IPS-NIHi11 (cell line): ENCODE measurements at regions not wholly inside any gene's neighbourhood (a gene's known extent, or its start where the extent isn't known, plus 50 kb on each side); places are given as distances from the start of the nearest gene placed in this dataset.

Experiments
- DNase-seq: peaks from one replicate; pipeline ENCODE4 v3.0.0; 2012; ENCODE audit warnings: mixed read lengths, low spot score

- no peak for DNase-seq
Observed at GRCh38 chr12:16685107-16685506, 79.1 kb upstream of the LMO3 start.

- DNase-seq, result no peak
Observed at GRCh38 chr12:16681196-16681595, 75.2 kb upstream of the LMO3 start.

GRCh38 chr12:16675438-16675837 lies 69.5 kb upstream of the LMO3 start:
- no peak for DNase-seq

- no peak for DNase-seq
Observed at GRCh38 chr12:16674885-16675284, 68.9 kb upstream of the LMO3 start.

GRCh38 chr12:16670456-16671050 lies 64.6 kb upstream of the LMO3 start:
- no peak for DNase-seq

GRCh38 chr12:16669756-16670155 lies 63.8 kb upstream of the LMO3 start:
- no peak for DNase-seq

GRCh38 chr12:16668198-16668597 lies 62.2 kb upstream of the LMO3 start:
- no peak for DNase-seq

- DNase-seq, result no peak
Observed at GRCh38 chr12:16658699-16659098, 52.7 kb upstream of the LMO3 start.
